ENCODE measurements at regions not wholly inside any gene's neighbourhood (a gene's known extent, or its start where the extent isn't known, plus 50 kb on each side); places are given as distances from the start of the nearest gene placed in this dataset.

- DNase-seq (ENCODE audit: low read depth): no peak
- H3K4me3 ChIP-seq (ENCODE audit: low read depth, low read length): no peak overlapping the region
- no peak for TF ChIP-seq CTCF (conservative IDR thresholded peaks at IDR 0.05; ENCODE audit: low read depth, low read length)
These were observed 207.8 kb upstream of the FOXQ1 start for GRCh38 chr6:1103945-1104623.

- no peak for TF ChIP-seq CTCF (conservative IDR thresholded peaks at IDR 0.05; ENCODE audit: low read depth, low read length)
- no peak for DNase-seq (ENCODE audit: low read depth)
- no peak overlapping the region for H3K4me3 ChIP-seq (ENCODE audit: low read depth, low read length)
These were observed 208.9 kb upstream of the FOXQ1 start for GRCh38 chr6:1103021-1103420.

- DNase-seq (ENCODE audit: low read depth): no peak
- no peak for TF ChIP-seq CTCF (conservative IDR thresholded peaks at IDR 0.05; ENCODE audit: low read depth, low read length)
- H3K4me3 ChIP-seq (ENCODE audit: low read depth, low read length): no peak overlapping the region
These were observed 211.6 kb upstream of the FOXQ1 start for GRCh38 chr6:1100269-1100668.

- no peak for TF ChIP-seq CTCF (conservative IDR thresholded peaks at IDR 0.05; ENCODE audit: low read depth, low read length)
- DNase-seq (ENCODE audit: low read depth): no peak
- no peak overlapping the region for H3K4me3 ChIP-seq (ENCODE audit: low read depth, low read length)
These were observed 212.6 kb upstream of the FOXQ1 start for GRCh38 chr6:1099264-1099663.

GRCh38 chr6:1096967-1097765 is 214.7 kb upstream of the FOXQ1 start:
- DNase-seq (ENCODE audit: low read depth): no peak
- no peak for TF ChIP-seq CTCF (conservative IDR thresholded peaks at IDR 0.05; ENCODE audit: low read depth, low read length)

GRCh38 chr6:1094306-1094705 is 217.6 kb upstream of the FOXQ1 start:
- no peak overlapping the region for H3K4me3 ChIP-seq (ENCODE audit: low read depth, low read length)
- DNase-seq (ENCODE audit: low read depth): peak; percentile 82
- no peak for TF ChIP-seq CTCF (conservative IDR thresholded peaks at IDR 0.05; ENCODE audit: low read depth, low read length)

More at GRCh38 chr6:1096967-1097765, 214.7 kb upstream of the FOXQ1 start:
- H3K4me3 ChIP-seq (ENCODE audit: low read depth, low read length): no peak overlapping the region
